GM18858 (cell line): ENCODE measurements at regions not wholly inside any gene's neighbourhood (a gene's known extent, or its start where the extent isn't known, plus 50 kb on each side); places are given as distances from the start of the nearest gene placed in this dataset.

ENCODE experiments used
- ATAC-seq: cut with Tn5 transposase; IDR thresholded peaks from one replicate; pipeline ENCODE4 v1.9.1; 2021; ENCODE audit not compliant: unreplicated experiment

DNA sequence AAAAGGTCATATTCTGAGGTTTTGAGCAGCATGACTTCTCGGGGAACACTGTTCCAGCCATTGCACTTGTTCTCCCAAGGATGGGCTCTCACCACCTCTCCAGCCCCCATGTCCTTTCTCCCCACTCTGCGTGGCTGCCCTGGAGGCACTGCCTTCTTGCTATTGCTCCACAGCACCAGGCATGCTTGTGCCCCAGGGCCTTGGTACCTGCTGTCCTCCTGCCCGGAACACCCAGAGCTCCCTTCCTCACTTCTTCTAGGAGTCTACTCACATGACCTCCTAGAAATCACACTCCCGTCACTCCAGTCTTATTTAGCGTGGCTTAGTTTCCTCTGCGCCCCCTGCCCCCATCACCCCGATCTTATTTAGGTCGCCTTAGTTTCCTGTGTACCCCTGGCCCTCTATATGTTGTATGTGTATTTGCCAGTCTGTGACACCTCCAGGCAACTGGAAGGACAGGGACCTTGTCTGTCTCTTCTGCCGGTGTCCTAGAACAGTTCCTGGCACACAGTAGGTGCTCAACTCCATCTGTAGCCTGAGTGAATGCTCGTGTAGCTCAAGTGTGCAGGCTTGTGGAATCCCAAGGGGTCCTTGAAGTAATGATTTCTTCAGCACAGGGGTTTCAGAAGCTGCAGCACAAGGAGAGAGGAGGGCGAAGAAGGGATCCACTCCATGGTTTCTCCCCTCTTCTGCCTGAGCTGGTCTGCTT is 208.6 kb upstream of the CIBAR2 start:
- no peak for ATAC-seq

DNA sequence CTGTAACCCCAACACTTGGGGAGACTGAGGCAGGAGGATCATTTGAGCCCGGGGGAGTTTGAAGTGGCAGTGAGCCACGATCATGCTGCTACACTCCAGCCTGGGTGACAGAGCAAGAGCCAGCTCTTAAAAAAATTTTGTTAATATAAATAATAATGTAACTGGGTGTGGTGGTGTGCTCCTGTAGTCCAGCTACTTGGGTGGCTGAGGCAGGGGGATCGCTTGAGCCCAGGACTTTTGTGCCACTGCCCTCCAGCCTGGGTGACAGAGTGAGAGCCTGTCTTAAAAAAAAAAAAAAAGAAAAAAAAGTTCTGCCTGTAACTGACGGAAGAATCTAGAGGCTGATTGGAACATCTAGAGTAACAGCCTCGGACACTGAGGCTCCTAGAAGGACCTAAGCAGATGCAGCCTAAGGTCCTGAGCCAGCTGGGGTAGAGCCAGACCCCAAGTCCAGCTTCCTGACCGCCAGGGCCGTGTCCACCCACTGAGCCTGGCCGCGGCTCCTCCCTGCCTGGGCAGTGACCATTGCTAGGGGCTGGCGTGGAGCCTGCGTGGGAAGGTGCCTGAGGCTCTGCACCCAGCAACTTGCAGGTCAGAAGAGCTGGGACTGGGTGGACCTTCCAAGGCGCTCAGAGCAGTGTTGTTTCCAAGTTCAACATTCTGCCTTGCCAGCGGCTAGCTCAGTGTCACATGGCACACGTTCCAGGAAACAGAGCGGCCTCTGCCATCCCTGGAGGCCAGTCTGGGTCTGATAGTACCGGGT is 209.4 kb upstream of the CIBAR2 start:
- ATAC-seq = no peak

- no peak for ATAC-seq
Observed at GRCh38 chr16:85323230-85323960, 211.1 kb upstream of the CIBAR2 start.

DNA sequence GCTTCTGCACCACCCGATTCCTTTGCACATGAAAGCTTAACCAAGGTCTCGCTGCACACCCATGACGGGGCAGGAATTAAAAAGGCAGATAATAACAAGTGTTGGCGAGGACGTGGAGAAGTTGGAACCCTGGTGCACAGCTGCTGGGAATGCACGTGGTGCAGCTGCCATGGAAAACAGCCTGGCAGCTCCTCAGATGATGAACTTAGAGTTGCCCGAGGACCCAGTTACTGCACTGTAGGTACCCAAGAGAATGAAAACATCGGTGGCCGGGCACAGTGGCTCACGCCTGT is 211.6 kb upstream of the CIBAR2 start:
- no peak for ATAC-seq

GRCh38 chr16:85324488-85324887 is 212.2 kb upstream of the CIBAR2 start:
- no peak for ATAC-seq

DNA sequence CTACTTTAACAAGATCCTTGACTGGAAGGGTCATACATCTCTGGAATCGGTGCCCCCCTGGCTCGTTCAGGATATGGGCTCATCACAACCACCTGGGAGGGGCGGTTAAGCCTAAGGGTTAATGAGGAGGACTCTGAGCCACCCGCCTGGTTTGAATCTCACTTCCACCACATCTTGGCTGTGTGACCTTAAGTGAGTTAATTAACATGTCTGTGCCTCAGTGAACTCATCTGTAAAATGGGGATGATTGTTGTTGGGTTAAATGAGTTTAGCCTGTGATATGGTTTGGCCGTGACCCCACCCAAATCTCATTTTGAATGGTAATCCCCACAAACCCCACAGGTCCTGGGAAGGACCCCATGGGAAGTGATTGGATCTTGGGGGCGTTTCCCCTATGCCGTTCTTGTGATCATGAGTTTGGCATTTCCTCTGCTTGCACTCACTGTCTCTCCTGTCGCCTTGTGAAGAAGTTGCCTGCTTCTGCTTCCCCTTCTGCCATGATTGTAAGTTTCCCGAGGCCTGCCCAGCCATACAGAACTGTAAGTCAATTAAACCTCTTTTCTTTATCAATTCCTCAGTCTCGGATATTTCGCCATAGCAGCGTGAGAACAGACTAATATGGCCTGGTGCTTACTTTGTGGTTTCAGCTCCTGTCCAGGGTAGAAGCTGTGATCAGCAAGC is 214.0 kb upstream of the CIBAR2 start:
- ATAC-seq = no peak

GRCh38 chr16:85326794-85327181 is 214.5 kb upstream of the CIBAR2 start:
- ATAC-seq = no peak

DNA sequence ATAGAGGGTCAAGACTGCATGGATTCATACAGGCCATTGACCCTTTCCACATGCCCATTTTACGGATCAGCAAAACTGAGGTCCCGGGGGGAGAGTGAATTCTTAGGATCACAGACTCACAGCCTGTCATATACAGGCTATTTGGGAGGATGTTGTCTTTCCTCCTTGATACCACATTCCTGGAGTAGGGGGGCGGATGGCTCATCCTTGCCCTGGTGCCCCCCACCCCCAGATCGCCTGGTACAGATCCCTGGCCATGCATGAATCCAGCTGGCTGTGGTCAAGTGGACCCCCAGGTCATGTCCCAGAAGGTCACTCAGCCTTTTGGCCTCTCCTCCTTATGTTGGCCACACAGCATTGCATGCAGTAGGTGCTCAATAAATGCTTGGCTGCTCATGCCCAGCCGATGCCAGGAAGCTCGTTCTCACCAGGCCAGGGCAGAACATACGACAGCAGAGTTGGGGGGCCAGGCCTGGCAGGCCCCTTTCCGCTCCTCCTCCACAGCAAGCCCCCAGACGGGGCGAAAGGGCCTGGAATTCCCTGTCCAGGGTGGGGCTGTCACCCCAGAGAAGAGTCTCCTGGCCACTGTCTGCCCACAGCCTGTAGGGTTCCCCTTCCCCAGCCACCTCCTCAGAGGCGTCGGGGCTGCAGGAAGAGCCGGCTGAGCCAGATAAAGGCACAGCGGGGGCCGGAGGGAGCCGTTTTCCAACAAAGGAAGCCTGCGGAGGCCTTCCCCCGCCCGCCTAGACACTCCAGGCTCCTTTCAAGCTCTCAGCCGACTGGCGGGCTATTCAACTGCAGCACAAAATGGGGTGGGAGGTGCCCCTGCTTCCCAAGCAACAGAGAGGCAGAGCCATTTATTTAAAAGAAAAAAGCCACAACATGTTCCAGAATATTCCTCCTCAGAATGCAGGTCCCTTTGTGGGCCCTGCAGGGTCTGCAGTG is 215.7 kb upstream of the CIBAR2 start:
- ATAC-seq = no peak

GRCh38 chr16:85328676-85329058 is 216.4 kb upstream of the CIBAR2 start:
- no peak for ATAC-seq

GRCh38 chr16:85329059-85329812 is 217.0 kb upstream of the CIBAR2 start:
- no peak for ATAC-seq

- ATAC-seq = no peak
Observed at GRCh38 chr16:85330006-85330693, 217.9 kb upstream of the CIBAR2 start.

GRCh38 chr16:85330694-85331188 is 218.5 kb upstream of the CIBAR2 start:
- no peak for ATAC-seq

- no peak for ATAC-seq
Observed at GRCh38 chr16:85331688-85332087, 219.4 kb upstream of the CIBAR2 start.

DNA sequence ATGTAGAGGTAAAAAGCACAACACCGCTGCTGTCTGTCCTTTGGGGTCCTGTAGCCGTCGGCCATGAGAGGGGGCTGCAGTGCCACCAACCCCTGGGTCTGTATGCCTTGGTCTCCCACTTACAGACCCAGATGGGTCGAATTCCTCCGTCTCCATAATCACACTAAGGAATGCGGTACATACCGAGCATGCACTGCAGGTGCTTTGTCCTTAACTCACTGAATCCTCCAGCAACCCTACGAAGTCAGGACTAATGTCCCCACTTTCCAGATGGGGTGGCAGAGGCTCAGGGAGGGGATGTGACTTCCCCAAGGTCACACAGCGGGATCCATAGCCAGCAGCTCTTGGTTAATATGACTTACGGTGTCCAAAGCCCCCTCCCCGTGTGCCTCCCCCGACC is 219.9 kb upstream of the CIBAR2 start:
- no peak for ATAC-seq

DNA sequence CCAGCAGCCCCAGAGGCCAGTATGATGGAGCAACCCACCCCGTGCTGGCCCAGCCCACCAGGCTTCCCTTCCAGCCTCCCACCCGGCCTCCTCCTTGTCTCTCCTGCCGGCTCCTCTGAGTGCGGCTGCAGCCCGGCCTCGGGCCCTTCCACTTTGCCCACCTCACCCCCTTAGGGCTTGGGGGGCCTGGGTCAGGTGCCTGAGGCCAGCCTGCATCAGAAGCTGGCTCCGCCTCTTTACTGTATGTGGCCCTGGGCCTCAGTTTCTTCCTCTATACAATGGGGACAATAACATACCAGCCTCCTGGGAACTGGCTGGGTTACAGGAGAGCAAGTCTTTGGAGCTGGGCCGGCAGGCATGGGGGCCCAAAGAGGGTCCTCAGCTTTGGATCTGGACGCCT is 221.1 kb upstream of the CIBAR2 start:
- ATAC-seq = no peak

DNA sequence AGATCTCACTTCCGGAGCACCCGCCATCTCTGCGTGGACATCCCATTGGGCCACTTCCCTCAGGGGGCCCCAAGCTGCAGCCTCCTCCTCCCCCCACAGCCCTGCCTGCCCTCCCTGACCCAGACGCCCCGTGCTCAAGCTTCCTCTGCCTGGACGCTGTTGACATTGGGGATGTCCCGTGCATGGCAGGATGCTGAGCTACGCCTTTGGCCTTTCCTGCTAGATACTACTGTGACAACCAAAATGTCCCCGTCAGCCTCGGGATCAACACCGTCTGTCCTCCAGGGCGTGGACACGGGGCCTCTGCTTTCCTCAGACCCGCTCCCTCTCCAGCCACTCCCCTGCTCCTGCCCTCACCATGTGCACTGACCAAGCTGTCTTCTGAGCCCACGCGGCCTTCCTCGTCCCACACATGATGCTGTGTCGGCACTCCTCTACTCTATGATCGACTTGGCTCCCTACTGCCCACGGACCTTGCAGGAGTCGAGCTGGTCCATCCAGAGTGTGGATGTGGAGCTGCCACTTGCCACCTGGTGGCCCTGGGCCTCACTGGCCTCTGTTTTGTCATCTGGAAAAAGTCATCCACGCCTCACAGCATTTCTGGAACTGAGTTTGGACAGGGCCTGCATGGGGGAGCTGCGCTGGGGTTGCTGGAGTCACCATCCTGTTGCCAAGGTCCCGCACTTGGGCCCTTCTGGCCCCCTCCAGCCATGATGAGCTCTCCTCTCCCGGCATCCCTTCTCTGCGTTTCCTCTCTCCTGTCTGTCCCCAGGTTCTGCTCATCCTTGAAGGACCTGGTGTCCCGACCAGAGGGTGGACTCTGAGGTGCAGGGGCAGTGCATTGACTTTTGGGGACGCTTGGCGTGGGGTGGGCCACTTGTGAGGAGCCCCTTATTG is 221.7 kb upstream of the CIBAR2 start:
- no peak for ATAC-seq

DNA sequence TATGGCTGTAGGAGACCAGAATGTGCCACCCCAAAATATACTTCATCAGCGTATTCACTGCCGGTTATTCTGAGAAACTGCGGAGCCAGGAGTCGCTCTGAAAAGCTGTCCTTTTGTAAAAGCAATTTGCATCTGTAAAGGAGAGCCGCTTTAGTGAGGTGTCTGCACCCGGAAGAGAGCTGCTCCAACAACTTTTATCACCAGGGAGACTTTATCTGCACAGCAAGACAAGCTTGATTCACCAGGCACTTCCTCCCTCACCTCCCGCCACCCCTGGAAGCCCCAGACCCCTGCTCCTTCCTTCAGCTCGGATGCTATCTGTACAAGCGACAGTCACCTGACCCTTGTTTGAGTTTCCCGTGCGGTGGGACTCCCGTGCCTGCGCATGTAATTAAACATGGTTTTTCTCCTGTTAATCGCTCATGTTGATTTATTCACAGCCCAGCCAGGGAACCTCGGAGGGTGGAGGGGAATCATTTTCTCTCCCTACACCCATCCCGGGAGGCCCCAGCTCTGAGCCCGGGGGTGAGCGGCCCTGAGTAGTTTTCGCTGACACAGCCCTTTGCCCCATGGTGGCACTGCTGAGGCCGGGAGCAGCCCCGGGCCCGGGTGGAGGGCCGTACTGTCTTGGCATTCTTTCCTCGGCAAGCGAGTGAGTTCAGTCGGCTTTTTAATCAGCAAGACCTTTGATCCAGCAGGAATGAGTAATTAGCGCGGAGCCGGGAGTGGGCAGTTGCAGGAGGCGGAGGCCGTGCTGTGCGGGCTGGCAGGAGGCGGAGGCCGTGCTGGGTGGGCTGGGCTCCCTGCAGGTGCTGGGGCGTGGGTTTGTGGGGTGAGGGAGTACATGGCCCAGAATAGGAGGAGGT is 222.7 kb upstream of the CIBAR2 start:
- ATAC-seq = no peak
